B cell (primary cell): ENCODE measurements at regions not wholly inside any gene's neighbourhood (a gene's known extent, or its start where the extent isn't known, plus 50 kb on each side); places are given as distances from the start of the nearest gene placed in this dataset.

ENCODE experiments used
- ATAC-seq: fragments of 200-7000 bp; cut with Tn5 transposase; one replicate; pipeline ENCODE4 v1.10.0; 2021; ENCODE audit warnings: low read depth, mild to moderate bottlenecking, moderate number of reproducible peaks, moderate library complexity
- CTCF ChIA-PET: fragments of 350-600 bp; sonication (Branson Sonifier 250); formaldehyde crosslinking; loops from one replicate; lab custom pipeline; 2021; ENCODE audit warnings: antibody characterized with exemption, inconsistent platforms; lab: Charles Lee
- POLR2A ChIA-PET: fragments of 350-600 bp; sonication (Branson Sonifier 250); formaldehyde crosslinking; loops from one replicate; lab custom pipeline; 2021; ENCODE audit warnings: antibody characterized with exemption; lab: Charles Lee
- DNase-seq: peaks from one replicate; pipeline ENCODE4 v3.0.0; 2013
- H2AFZ ChIP-seq: 2 replicates; pipeline ENCODE4 v1.6.1; 2012; ENCODE audit warnings: mild to moderate bottlenecking, low read depth, low read length; ENCODE audit not compliant: insufficient read depth, poor library complexity, severe bottlenecking
- H3K27ac ChIP-seq, 2 donors: 1 replicate in 1 of 2; 2 replicates in 1 of 2; pipeline ENCODE4 v1.5.1; 2012 to 2013; ENCODE audit warnings: low read length in 2 of 2, mild to moderate bottlenecking in 2 of 2, moderate library complexity in 1 of 2
- H3K27me3 ChIP-seq, 4 experiments: fragments of 200-600 bp in 1 of 4; sonication (generic) in 1 of 4; replicated peaks in 1 of 4; 1 replicate in 2 of 4; 2 replicates in 2 of 4; pipeline versions ENCODE4 v1.6.1 to v1.7.0; 2013 to 2016; ENCODE audit warnings: low read length in 3 of 4, mild to moderate bottlenecking in 2 of 4, mixed read lengths in 1 of 4, moderate library complexity in 1 of 4; ENCODE audit not compliant: insufficient read depth in 4 of 4, control insufficient read depth in 3 of 4; ENCODE audit errors: control extremely low read depth in 1 of 4
- H3K36me3 ChIP-seq, 2 experiments: replicated peaks in 1 of 2; 1 replicate in 1 of 2; 2 replicates in 1 of 2; pipeline versions ENCODE4 v1.6.1 to v1.7.1; 2013; ENCODE audit warnings: low read length in 1 of 2; ENCODE audit not compliant: insufficient read depth in 2 of 2, control insufficient read depth in 1 of 2; ENCODE audit errors: control extremely low read depth in 1 of 2, extremely low read depth in 1 of 2
- H3K4me1 ChIP-seq, 2 donors: fragments of 200-600 bp in 1 of 2; sonication (generic) in 1 of 2; 1 replicate in 1 of 2; 2 replicates in 1 of 2; pipeline versions ENCODE4 v1.5.1 to v1.6.1; 2013 to 2017; ENCODE audit warnings: low read length in 2 of 2; ENCODE audit not compliant: control insufficient read depth in 2 of 2, insufficient read depth in 2 of 2
- H3K4me2 ChIP-seq: replicated peaks from 2 replicates; pipeline ENCODE3; 2012; ENCODE audit warnings: mild to moderate bottlenecking, low read depth, low read length; ENCODE audit not compliant: poor library complexity, severe bottlenecking
- H3K4me3 ChIP-seq, 5 experiments: fragments of 200-600 bp in 1 of 5; sonication (generic) in 1 of 5; 1 replicate in 3 of 5; 2 replicates in 2 of 5; pipeline versions ENCODE4 v1.5.1 to v1.7.0; 2011 to 2016; ENCODE audit warnings: low read length in 4 of 5, mild to moderate bottlenecking in 4 of 5, low read depth in 2 of 5, control low read depth in 1 of 5, moderate library complexity in 1 of 5; ENCODE audit not compliant: insufficient read depth in 1 of 5; ENCODE audit errors: control extremely low read depth in 1 of 5, extremely low read depth in 1 of 5
- H3K79me2 ChIP-seq: fragments of 200-600 bp; sonication (generic); one replicate; pipeline ENCODE4 v1.6.0; 2016; ENCODE audit warnings: low read length; ENCODE audit not compliant: control insufficient read depth, insufficient read depth
- H3K9ac ChIP-seq: fragments of 200-600 bp; sonication (generic); 2 replicates; pipeline ENCODE4 v1.6.1; 2017; ENCODE audit warnings: mild to moderate bottlenecking, low read length, moderate library complexity
- H3K9me3 ChIP-seq, 3 donors: one replicate each; pipeline versions ENCODE4 v1.6.1 to v1.7.1; 2013; ENCODE audit warnings: low read length in 2 of 3; ENCODE audit not compliant: control insufficient read depth in 2 of 3, insufficient read depth in 1 of 3; ENCODE audit errors: control extremely low read depth in 1 of 3
- H4K20me1 ChIP-seq: 2 replicates; pipeline ENCODE4 v1.6.0; 2012; ENCODE audit warnings: mild to moderate bottlenecking, low read length; ENCODE audit not compliant: insufficient read depth, control insufficient read depth, poor library complexity, severe bottlenecking
- H3K27ac Mint-ChIP-seq: one replicate; pipeline ENCODE4 v1.8.0; 2021; ENCODE audit warnings: mixed read lengths
- H3K27me3 Mint-ChIP-seq: one replicate; pipeline ENCODE4 v1.8.0; 2021; ENCODE audit warnings: mixed read lengths
- H3K4me1 Mint-ChIP-seq: one replicate; pipeline ENCODE4 v1.8.0; 2021; ENCODE audit warnings: mixed read lengths
- H3K4me3 Mint-ChIP-seq: one replicate; pipeline ENCODE4 v1.8.0; 2021; ENCODE audit warnings: mixed read lengths
- H3K9me3 Mint-ChIP-seq: one replicate; pipeline ENCODE4 v1.8.0; 2022; ENCODE audit warnings: mixed read lengths; ENCODE audit not compliant: insufficient read depth
- EZH2 ChIP-seq: IDR thresholded peaks from 2 replicates; pipeline ENCODE4 v1.6.1; 2012; ENCODE audit warnings: borderline replicate concordance, low read depth, mild to moderate bottlenecking, moderate library complexity, low read length; ENCODE audit not compliant: insufficient read depth, poor library complexity, severe bottlenecking
- WGBS: methylation state at CpG from one replicate; pipeline ENCODE4 v1.1.5; 2013; ENCODE audit warnings: missing lambda C conversion rate; ENCODE audit not compliant: insufficient coverage; 5-methylcytosine and 5-hydroxymethylcytosine counted together
- intact Hi-C: fragments of 100-400 bp; cut with micrococcal nuclease; formaldehyde crosslinking; loops from one replicate; pipeline ENCODE4 v1.10.0; 2022
- TF ChIP-seq, protein P1 (sequence below): fragments of 200-600 bp; IDR thresholded peaks from one replicate; pipeline ENCODE4 v1.8.0; 2022; ENCODE audit warnings: antibody characterized with exemption, mild to moderate bottlenecking

DNA sequence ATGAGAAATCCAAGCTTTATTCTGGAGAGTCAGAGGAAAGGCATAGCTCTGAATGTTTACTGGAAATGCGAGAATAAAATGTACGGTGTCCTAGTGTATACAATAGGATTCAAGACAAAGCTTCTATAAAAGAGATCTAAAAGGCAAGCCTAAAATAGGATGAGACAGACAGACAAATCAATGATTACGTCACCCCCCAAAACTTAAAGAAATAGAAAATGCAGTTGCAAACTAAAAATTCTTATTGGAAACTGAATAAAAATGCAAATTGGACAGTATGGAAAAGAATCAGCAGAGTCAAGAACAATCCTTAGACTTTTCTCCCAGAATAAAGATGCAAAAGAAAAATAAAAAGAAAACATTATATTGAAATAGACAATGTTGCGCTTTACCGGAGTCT, 245.9 kb downstream of the POM121L12 start:
- no peak overlapping the region for H3K9ac ChIP-seq
- H3K27ac Mint-ChIP-seq = no peak overlapping the region
- H3K36me3 ChIP-seq = no peaks in the 10 kb centered on the region
- no peaks in the 10 kb centered on the region for H3K79me2 ChIP-seq
- no peak overlapping the region for H3K27ac ChIP-seq
- no peaks in the 10 kb centered on the region for H4K20me1 ChIP-seq
- no peak overlapping the region for H3K4me3 ChIP-seq
- ChIA-PET CTCF (no interaction called here), POLR2A (no interaction called here)
- H3K4me1 ChIP-seq = no peaks in the 10 kb centered on the region
- no peak overlapping the region for H3K4me2 ChIP-seq
- intact Hi-C loops = no loop called here
- no peak for ATAC-seq
- H3K9me3 Mint-ChIP-seq = peaks cover 7% of the 10 kb centered on the region
- H3K4me3 Mint-ChIP-seq = no peak overlapping the region
- no peak overlapping the region for H2AFZ ChIP-seq
- H3K4me1 Mint-ChIP-seq = no peaks in the 10 kb centered on the region
- H3K27me3 Mint-ChIP-seq = no peaks in the 10 kb centered on the region
- H3K9me3 ChIP-seq = peaks cover 0 to 5% (median 0%) of the 10 kb centered on the region in 3 donors
- no peak for TF ChIP-seq EZH2
- TF ChIP-seq, protein P1, sequence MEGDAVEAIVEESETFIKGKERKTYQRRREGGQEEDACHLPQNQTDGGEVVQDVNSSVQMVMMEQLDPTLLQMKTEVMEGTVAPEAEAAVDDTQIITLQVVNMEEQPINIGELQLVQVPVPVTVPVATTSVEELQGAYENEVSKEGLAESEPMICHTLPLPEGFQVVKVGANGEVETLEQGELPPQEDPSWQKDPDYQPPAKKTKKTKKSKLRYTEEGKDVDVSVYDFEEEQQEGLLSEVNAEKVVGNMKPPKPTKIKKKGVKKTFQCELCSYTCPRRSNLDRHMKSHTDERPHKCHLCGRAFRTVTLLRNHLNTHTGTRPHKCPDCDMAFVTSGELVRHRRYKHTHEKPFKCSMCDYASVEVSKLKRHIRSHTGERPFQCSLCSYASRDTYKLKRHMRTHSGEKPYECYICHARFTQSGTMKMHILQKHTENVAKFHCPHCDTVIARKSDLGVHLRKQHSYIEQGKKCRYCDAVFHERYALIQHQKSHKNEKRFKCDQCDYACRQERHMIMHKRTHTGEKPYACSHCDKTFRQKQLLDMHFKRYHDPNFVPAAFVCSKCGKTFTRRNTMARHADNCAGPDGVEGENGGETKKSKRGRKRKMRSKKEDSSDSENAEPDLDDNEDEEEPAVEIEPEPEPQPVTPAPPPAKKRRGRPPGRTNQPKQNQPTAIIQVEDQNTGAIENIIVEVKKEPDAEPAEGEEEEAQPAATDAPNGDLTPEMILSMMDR = no peak
- H3K27me3 ChIP-seq = no peaks in the 10 kb centered on the region
- 50% methylated on average over 2 of the region's 5 CpGs for WGBS
- DNase-seq = no peak

DNA sequence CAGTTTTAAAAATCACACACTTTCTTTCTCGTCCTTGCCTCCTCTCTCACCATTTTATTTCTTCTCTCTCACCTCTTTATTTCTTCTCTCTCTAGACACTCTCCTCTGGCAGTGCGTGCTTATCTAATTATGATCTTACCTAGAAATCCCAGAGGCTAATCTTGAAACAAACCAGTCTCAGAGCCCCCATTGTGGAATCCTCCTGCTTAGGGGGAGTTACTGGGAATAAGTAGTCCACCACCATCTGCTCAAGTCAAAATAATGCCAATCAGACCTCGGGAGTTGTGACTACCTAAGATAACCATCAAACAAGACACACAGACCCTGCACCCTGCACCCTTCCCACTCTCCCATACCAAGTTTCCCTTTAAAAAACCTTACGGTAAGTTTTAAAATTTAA, 256.9 kb downstream of the POM121L12 start:
- Histone ChIP-seq H3K9me3 (peaks cover 0 to 9% (median 0%) of the 10 kb centered on the region in 3 donors), H3K4me1 (no peaks in the 10 kb centered on the region), H4K20me1 (no peaks in the 10 kb centered on the region), H3K9ac (no peak overlapping the region), H3K79me2 (no peaks in the 10 kb centered on the region), H3K27me3 (no peaks in the 10 kb centered on the region), H2AFZ (no peak overlapping the region), H3K27ac (no peak overlapping the region), H3K4me3 (no peak overlapping the region), H3K4me2 (no peak overlapping the region), H3K36me3 (no peaks in the 10 kb centered on the region)
- Mint-ChIP-seq H3K4me3 (no peak overlapping the region), H3K4me1 (no peaks in the 10 kb centered on the region), H3K9me3 (peaks cover 11% of the 10 kb centered on the region), H3K27ac (no peak overlapping the region), H3K27me3 (no peaks in the 10 kb centered on the region)
- POLR2A ChIA-PET = no interaction called here
- ATAC-seq (no peak), DNase-seq (no peak)
- TF ChIP-seq, protein P1 = no peak
- TF ChIP-seq EZH2 = no peak
- intact Hi-C loops = no loop called here
- 64% methylated on average over 1 of the region's 4 CpGs for WGBS
- CTCF ChIA-PET = no interaction called here
